ENCODE measurements at regions not wholly inside any gene's neighbourhood (a gene's known extent, or its start where the extent isn't known, plus 50 kb on each side); places are given as distances from the start of the nearest gene placed in this dataset.

DNA sequence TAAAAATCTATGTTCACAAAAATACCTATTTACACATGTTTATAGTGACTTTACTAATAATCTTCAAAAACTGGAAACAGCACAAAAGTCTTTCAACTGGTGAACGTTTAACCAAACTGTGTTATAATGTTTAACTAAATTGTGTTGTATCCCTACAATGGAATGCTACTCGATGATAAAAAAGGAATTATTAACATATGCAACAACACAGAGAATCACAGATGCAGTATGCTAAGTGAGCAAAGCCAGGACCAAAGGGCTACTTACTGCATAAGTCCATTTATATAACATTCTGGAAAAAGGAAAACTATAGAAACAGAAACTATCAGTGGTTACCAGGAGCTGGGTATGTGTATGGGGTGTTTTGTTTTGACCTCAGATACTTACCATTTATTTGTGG lies 602.2 kb upstream of the BTBD3 start:
- H3K9me3 ChIP-seq: no peaks in the 10 kb centered on the region
- no peak overlapping the region for H3K4me3 ChIP-seq
- H3K36me3 ChIP-seq: no peaks in the 10 kb centered on the region
- TF ChIP-seq CTCF (IDR thresholded peaks at IDR 0.05) (no peak), POLR2A (IDR thresholded peaks at IDR 0.05) (no peak), EP300 (IDR thresholded peaks at IDR 0.05) (no peak), POLR2AphosphoS5 (IDR thresholded peaks at IDR 0.05) (no peak)
- DNase-seq: no peak
- H3K27me3 ChIP-seq: no peaks in the 10 kb centered on the region
- no peak overlapping the region for H3K27ac ChIP-seq
- WGBS, 2 donors: 19 to 73% methylated on average over 2 of the region's 2 CpGs
- intact Hi-C loops (cut with DNase I): no loop called here
- no peaks in the 10 kb centered on the region for H3K4me1 ChIP-seq

DNA sequence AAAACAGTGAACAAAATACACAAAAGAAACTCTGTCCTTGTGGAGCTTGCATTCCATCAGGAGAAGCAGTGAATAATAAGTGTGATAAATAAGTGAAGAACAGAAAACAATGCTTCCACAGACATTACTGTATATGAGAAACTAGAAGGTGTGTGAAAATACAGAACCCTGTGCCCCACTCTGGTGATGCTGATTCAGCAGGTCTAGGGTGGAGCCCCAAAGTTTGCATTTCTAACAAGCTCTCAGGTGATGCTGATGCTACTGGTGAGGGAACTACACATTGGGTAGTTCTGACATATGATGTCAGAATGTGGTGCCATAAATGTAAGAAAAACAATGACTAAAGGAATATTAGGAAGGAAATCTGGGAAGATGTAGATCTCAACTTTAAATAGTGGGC lies 601.4 kb upstream of the BTBD3 start:
- Histone ChIP-seq H3K9me3 (no peaks in the 10 kb centered on the region), H3K27ac (no peak overlapping the region)
- intact Hi-C loops (cut with DNase I): no loop called here

DNA sequence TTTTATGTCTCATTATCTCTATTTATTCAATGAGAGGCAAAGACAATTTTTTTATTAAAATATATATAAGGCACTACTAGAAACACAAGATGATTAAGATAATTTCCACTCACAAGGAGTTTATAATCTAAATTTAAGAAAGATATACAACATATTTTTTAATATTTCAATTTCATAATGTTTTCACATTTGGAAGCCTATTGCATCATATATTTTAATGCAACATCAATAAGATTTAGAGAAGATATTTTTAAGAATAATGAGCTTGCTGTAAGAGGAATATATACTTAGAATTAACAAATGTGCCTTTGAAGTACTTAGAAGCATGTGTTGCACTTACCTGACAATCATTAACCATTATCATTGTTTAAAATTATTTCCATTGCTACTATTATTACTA lies 597.7 kb upstream of the BTBD3 start:
- Histone ChIP-seq H3K27me3 (no peaks in the 10 kb centered on the region), H3K9me3 (no peaks in the 10 kb centered on the region), H3K36me3 (no peaks in the 10 kb centered on the region), H3K4me1 (no peaks in the 10 kb centered on the region), H3K4me3 (no peak overlapping the region), H3K27ac (no peak overlapping the region)
- no peak for DNase-seq
- no peak for TF ChIP-seq EP300 (IDR thresholded peaks at IDR 0.05)
- TF ChIP-seq CTCF (IDR thresholded peaks at IDR 0.05): no peak
- TF ChIP-seq POLR2AphosphoS5 (IDR thresholded peaks at IDR 0.05): no peak
- no peak for TF ChIP-seq POLR2A (IDR thresholded peaks at IDR 0.05)
- intact Hi-C loops (cut with DNase I): no loop called here

More for the DNA sequence above, 601.4 kb upstream of the BTBD3 start:
- TF ChIP-seq POLR2A (IDR thresholded peaks at IDR 0.05) (no peak), POLR2AphosphoS5 (IDR thresholded peaks at IDR 0.05) (no peak), EP300 (IDR thresholded peaks at IDR 0.05) (no peak), CTCF (IDR thresholded peaks at IDR 0.05) (no peak)
- Histone ChIP-seq H3K36me3 (no peaks in the 10 kb centered on the region), H3K4me3 (no peak overlapping the region), H3K27me3 (no peaks in the 10 kb centered on the region), H3K4me1 (no peaks in the 10 kb centered on the region)
- DNase-seq: no peak

DNA sequence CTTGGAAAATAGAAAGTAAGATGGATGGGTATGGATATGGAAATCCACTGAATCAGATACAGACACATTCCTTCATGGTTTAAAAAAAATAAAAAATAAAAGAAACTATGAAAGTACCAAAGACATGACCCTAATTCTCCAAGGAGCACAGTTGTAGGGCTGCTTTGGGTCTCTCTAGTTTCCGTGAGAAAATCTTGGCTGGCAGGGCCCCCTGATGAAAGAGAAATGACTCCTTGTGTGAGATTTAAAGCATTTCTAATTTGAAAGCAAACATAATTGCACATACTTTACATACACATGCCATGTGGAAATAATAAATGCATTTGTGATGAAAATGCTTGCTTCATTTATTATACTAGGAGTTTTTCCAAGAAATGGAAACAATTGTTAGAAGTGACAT lies 593.9 kb upstream of the BTBD3 start:
- no peaks in the 10 kb centered on the region for H3K27me3 ChIP-seq
- H3K27ac ChIP-seq: no peak overlapping the region
- no peak overlapping the region for H3K4me3 ChIP-seq
- WGBS, 2 donors: 90 to 94% methylated on average over 1 of the region's 1 CpG
- H3K4me1 ChIP-seq: no peaks in the 10 kb centered on the region
- H3K9me3 ChIP-seq: no peaks in the 10 kb centered on the region
- no peaks in the 10 kb centered on the region for H3K36me3 ChIP-seq
- intact Hi-C loops (cut with DNase I): no loop called here
- TF ChIP-seq EP300 (IDR thresholded peaks at IDR 0.05): no peak
- no peak for TF ChIP-seq POLR2A (IDR thresholded peaks at IDR 0.05)
- no peak for TF ChIP-seq CTCF (IDR thresholded peaks at IDR 0.05)
- no peak for TF ChIP-seq POLR2AphosphoS5 (IDR thresholded peaks at IDR 0.05)
- no peak for DNase-seq

DNA sequence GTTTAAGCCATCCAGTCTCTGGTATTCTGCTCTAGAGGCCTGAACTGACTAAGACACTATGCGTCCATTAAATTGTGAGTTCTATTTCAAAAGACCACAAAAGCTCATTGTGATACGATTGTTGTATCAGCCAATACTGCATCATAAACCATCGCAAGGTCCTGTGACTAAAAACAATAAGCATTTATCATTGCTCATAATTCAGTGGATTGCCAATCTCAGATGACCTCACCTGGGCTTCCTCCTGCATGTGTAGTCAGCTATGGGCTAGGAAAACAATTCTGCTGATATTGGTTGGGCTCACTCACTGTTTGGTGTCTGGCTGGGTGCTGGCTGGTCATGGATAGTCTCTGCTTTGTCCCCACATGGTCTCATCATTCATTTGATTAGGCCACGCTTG lies 592.7 kb upstream of the BTBD3 start:
- Histone ChIP-seq H3K36me3 (no peaks in the 10 kb centered on the region), H3K27me3 (no peaks in the 10 kb centered on the region), H3K4me1 (no peaks in the 10 kb centered on the region), H3K4me3 (no peak overlapping the region), H3K9me3 (no peaks in the 10 kb centered on the region), H3K27ac (no peak overlapping the region)
- intact Hi-C loops (cut with DNase I): no loop called here
- DNase-seq: no peak
- WGBS, 2 donors: 88 to 94% methylated on average over 4 of the region's 4 CpGs
- TF ChIP-seq POLR2AphosphoS5 (IDR thresholded peaks at IDR 0.05): no peak
- TF ChIP-seq CTCF (IDR thresholded peaks at IDR 0.05): no peak
- no peak for TF ChIP-seq EP300 (IDR thresholded peaks at IDR 0.05)
- no peak for TF ChIP-seq POLR2A (IDR thresholded peaks at IDR 0.05)

All from sigmoid colon (tissue), 6 donors.